ENCODE measurements at regions not wholly inside any gene's neighbourhood (a gene's known extent, or its start where the extent isn't known, plus 50 kb on each side); places are given as distances from the start of the nearest gene placed in this dataset.

DNA sequence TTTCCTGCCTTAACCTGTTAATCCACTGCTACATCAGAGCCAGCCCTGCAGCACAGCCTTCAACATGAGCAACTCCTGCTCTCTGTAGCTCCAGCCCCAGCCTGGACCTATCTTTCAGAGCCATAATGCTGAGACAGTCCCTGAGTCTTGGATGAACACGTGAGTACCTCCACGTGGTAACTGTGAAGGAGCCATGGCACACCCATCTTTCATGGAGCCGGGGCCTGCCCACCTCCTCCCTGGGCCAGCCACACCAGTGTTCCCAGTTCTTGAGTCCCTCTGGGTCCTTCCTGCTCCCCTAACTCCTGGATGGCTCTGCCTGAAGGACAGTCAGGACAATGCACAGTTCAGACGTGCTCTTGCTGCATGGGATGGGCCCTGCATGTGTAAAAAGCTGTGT, 107.1 kb downstream of the TEX36 start:
- TF ChIP-seq, protein P1, sequence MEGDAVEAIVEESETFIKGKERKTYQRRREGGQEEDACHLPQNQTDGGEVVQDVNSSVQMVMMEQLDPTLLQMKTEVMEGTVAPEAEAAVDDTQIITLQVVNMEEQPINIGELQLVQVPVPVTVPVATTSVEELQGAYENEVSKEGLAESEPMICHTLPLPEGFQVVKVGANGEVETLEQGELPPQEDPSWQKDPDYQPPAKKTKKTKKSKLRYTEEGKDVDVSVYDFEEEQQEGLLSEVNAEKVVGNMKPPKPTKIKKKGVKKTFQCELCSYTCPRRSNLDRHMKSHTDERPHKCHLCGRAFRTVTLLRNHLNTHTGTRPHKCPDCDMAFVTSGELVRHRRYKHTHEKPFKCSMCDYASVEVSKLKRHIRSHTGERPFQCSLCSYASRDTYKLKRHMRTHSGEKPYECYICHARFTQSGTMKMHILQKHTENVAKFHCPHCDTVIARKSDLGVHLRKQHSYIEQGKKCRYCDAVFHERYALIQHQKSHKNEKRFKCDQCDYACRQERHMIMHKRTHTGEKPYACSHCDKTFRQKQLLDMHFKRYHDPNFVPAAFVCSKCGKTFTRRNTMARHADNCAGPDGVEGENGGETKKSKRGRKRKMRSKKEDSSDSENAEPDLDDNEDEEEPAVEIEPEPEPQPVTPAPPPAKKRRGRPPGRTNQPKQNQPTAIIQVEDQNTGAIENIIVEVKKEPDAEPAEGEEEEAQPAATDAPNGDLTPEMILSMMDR (IDR thresholded peaks at IDR 0.05 in 8 of 11, conservative IDR thresholded peaks at IDR 0.05 in 3 of 11), result no peak
- TF ChIP-seq POLR2AphosphoS5 (IDR thresholded peaks at IDR 0.05), result no peak
